Transverse colon (tissue), 4 donors: ENCODE measurements at regions not wholly inside any gene's neighbourhood (a gene's known extent, or its start where the extent isn't known, plus 50 kb on each side); places are given as distances from the start of the nearest gene placed in this dataset.

Source experiments
- DNase-seq: peaks from one replicate; pipeline ENCODE4 v3.0.0-alpha.2; 2019
- H3K27ac ChIP-seq, 4 donors: fragments of 200-600 bp; sonication (generic); 2 replicates each; pipeline ENCODE4 v1.5.1; 2016 to 2018; ENCODE audit warnings: inconsistent platforms in 4 of 4
- H3K27me3 ChIP-seq: fragments of 200-600 bp; sonication (generic); 2 replicates; pipeline ENCODE4 v1.5.1; 2017; ENCODE audit warnings: inconsistent platforms
- H3K36me3 ChIP-seq, 4 donors: fragments of 200-600 bp; sonication (generic); 2 replicates each; pipeline ENCODE4 v1.5.1; 2017 to 2019; ENCODE audit warnings: inconsistent platforms in 4 of 4
- H3K4me1 ChIP-seq, 4 donors: fragments of 200-600 bp; sonication (generic); 2 replicates each; pipeline ENCODE4 v1.5.1; 2017 to 2020; ENCODE audit warnings: inconsistent platforms in 4 of 4
- H3K4me3 ChIP-seq, 4 donors: fragments of 200-600 bp; sonication (generic); 1 replicate in 1 of 4; 2 replicates in 3 of 4; pipeline versions ENCODE4 v1.5.1 to v1.6.1; 2017 to 2019; ENCODE audit warnings: inconsistent platforms in 4 of 4
- H3K9me3 ChIP-seq, 2 donors: fragments of 200-600 bp; sonication (generic); 2 replicates each; pipeline ENCODE4 v1.5.1; 2017 to 2019; ENCODE audit warnings: inconsistent platforms in 2 of 2
- CTCF ChIP-seq, 5 experiments: fragments of 200-600 bp in 3 of 5; fragments of 450-650 bp in 2 of 5; sonication (generic) in 3 of 5; IDR thresholded peaks; 1 replicate in 2 of 5; 2 replicates in 3 of 5; pipeline ENCODE4 v1.5.1; 2016 to 2017; ENCODE audit warnings: antibody characterized with exemption in 5 of 5, inconsistent platforms in 3 of 5, mild to moderate bottlenecking in 2 of 5, moderate library complexity in 1 of 5
- EP300 ChIP-seq: sonication (generic); formaldehyde crosslinking; IDR thresholded peaks from one replicate; pipeline ENCODE4 v1.6.1; 2017; ENCODE audit warnings: antibody characterized with exemption, low read depth
- POLR2A ChIP-seq: fragments of 450-650 bp; IDR thresholded peaks from one replicate; pipeline ENCODE4 v1.6.1; 2016; ENCODE audit warnings: antibody characterized with exemption, mild to moderate bottlenecking, moderate library complexity
- POLR2AphosphoS5 ChIP-seq, 3 donors: sonication (generic); formaldehyde crosslinking; IDR thresholded peaks; one replicate each; pipeline ENCODE4 v1.6.1; 2016; ENCODE audit warnings: antibody characterized with exemption in 3 of 3
- WGBS, 2 donors: methylation state at CpG; one replicate each; pipeline ENCODE4 v1.1.5; 2018; ENCODE audit warnings: low coverage in 1 of 2; 5-methylcytosine and 5-hydroxymethylcytosine counted together
- in situ Hi-C, 4 donors: fragments of 200-750 bp; cut with MboI; loops; one replicate each; pipeline versions ENCODE4 v1.15.0 to v1.15.1; 2017; ENCODE audit warnings: low sequenced_read_pairs in 3 of 4, low pct_ligation_motif_present in 1 of 4, low pct_unique_long_range_greater_than_20kb in 1 of 4
- intact Hi-C: fragments of 100-400 bp; cut with DNase I; formaldehyde crosslinking; loops from one replicate; pipeline ENCODE4 v1.15.1; 2023; ENCODE audit warnings: low total_unique reads

- Histone ChIP-seq H3K27me3 (no peaks in the 10 kb centered on the region), H3K36me3 (no peaks in the 10 kb centered on the region), H3K9me3 (no peaks in the 10 kb centered on the region), H3K4me3 (no peak overlapping the region), H3K27ac (no peak overlapping the region), H3K4me1 (no peaks in the 10 kb centered on the region)
- no peak for DNase-seq
- in situ Hi-C loops (no loop called here), intact Hi-C loops (no loop called here)
- TF ChIP-seq POLR2A, result no peak
- no peak for TF ChIP-seq CTCF (IDR thresholded peaks at IDR 0.05)
- TF ChIP-seq POLR2AphosphoS5 (IDR thresholded peaks at IDR 0.05), result no peak
- no peak for TF ChIP-seq EP300
- WGBS, 2 donors, result 79% methylated on average over 3 of the region's 3 CpGs; no CpG with 5 or more reads in 1 of the 2 donors
These were observed 1143.8 kb upstream of the TENM4 start for GRCh38 chr11:80584661-80585060.

GRCh38 chr11:80569832-80570231, 1129.0 kb upstream of the TENM4 start:
- H3K27me3 ChIP-seq, result no peaks in the 10 kb centered on the region
- no peak overlapping the region for H3K4me3 ChIP-seq
- in situ Hi-C loops (no loop called here), intact Hi-C loops (loop anchor here (5.0 kb wide), 1 partner anchor 1733 kb away; no protein-coding TSS in a partner anchor)
- H3K27ac ChIP-seq, result no peak overlapping the region
- no peaks in the 10 kb centered on the region for H3K36me3 ChIP-seq
- H3K9me3 ChIP-seq, result peaks cover 0 to 5% of the 10 kb centered on the region in 2 donors
- DNase-seq, result no peak
- no peaks in the 10 kb centered on the region for H3K4me1 ChIP-seq
- no peak for TF ChIP-seq POLR2A
- TF ChIP-seq POLR2AphosphoS5 (IDR thresholded peaks at IDR 0.05), result no peak
- TF ChIP-seq CTCF (IDR thresholded peaks at IDR 0.05), result no peak
- TF ChIP-seq EP300, result no peak
- WGBS, 2 donors, result 77 to 87% methylated on average over 2 of the region's 2 CpGs

- TF ChIP-seq CTCF (IDR thresholded peaks at IDR 0.05), result no peak
- Histone ChIP-seq H3K27ac (no peak overlapping the region), H3K4me1 (no peaks in the 10 kb centered on the region), H3K9me3 (no peaks in the 10 kb centered on the region), H3K4me3 (no peak overlapping the region), H3K27me3 (no peaks in the 10 kb centered on the region), H3K36me3 (no peaks in the 10 kb centered on the region)
- WGBS, 2 donors, result 71 to 83% methylated on average over 5 of the region's 5 CpGs
- in situ Hi-C loops (no loop called here), intact Hi-C loops (no loop called here)
- no peak for DNase-seq
These were observed 1124.4 kb upstream of the TENM4 start for GRCh38 chr11:80565231-80565630.

- H3K4me3 ChIP-seq, result no peak overlapping the region
- H3K9me3 ChIP-seq, result no peaks in the 10 kb centered on the region
- no peaks in the 10 kb centered on the region for H3K27me3 ChIP-seq
- no peaks in the 10 kb centered on the region for H3K4me1 ChIP-seq
- intact Hi-C loops (no loop called here), in situ Hi-C loops (no loop called here)
- WGBS, 2 donors, result 40 to 47% methylated on average over 4 of the region's 4 CpGs
- no peaks in the 10 kb centered on the region for H3K36me3 ChIP-seq
- DNase-seq, result no peak
- no peak overlapping the region for H3K27ac ChIP-seq
- no peak for TF ChIP-seq POLR2A
- no peak for TF ChIP-seq POLR2AphosphoS5 (IDR thresholded peaks at IDR 0.05)
- no peak for TF ChIP-seq EP300
- no peak for TF ChIP-seq CTCF (IDR thresholded peaks at IDR 0.05)
These were observed 1121.8 kb upstream of the TENM4 start for GRCh38 chr11:80562523-80563125.
